Glomerular visceral epithelial cell (primary cell): ENCODE measurements at regions not wholly inside any gene's neighbourhood (a gene's known extent, or its start where the extent isn't known, plus 50 kb on each side); places are given as distances from the start of the nearest gene placed in this dataset.
A peak's percentile ranks its signal among the peaks of the same experiment; 100 is the strongest.
"Not testable (repeated sequence)": the region's sequence is repeated elsewhere in the genome, so short reads cannot be mapped to it uniquely, and the experiment has no call there.

Experiments
- DNase-seq: peaks from one replicate; pipeline ENCODE4 v3.0.0-alpha.2; 2016; ENCODE audit errors: extremely low spot score

- no peak for DNase-seq
Observed at GRCh38 chr3:194014756-194015155, 121.2 kb upstream of the HES1 start.

GRCh38 chr3:194019398-194020165 is 116.4 kb upstream of the HES1 start:
- DNase-seq: no peak

GRCh38 chr3:194022052-194022451 is 113.9 kb upstream of the HES1 start:
- no peak for DNase-seq

GRCh38 chr3:194022816-194023215 is 113.1 kb upstream of the HES1 start:
- DNase-seq: no peak

- no peak for DNase-seq
Observed at GRCh38 chr3:194023501-194024280, 112.3 kb upstream of the HES1 start.

GRCh38 chr3:194025119-194025518 is 110.8 kb upstream of the HES1 start:
- no peak for DNase-seq

- DNase-seq: no peak
Observed at GRCh38 chr3:194025951-194026350, 110.0 kb upstream of the HES1 start.

- DNase-seq: no peak
Observed at GRCh38 chr3:194028434-194029004, 107.4 kb upstream of the HES1 start.

- no peak for DNase-seq
Observed at GRCh38 chr3:194029846-194030245, 106.1 kb upstream of the HES1 start.

- peak; percentile 36 for DNase-seq
Observed at GRCh38 chr3:194030372-194030771, 105.6 kb upstream of the HES1 start.

GRCh38 chr3:194031349-194031748 is 104.6 kb upstream of the HES1 start:
- no peak for DNase-seq

GRCh38 chr3:194031867-194032635 is 103.9 kb upstream of the HES1 start:
- peak; percentile 81 for DNase-seq

GRCh38 chr3:194032828-194033435 is 103.0 kb upstream of the HES1 start:
- no peak for DNase-seq

- no peak for DNase-seq
Observed at GRCh38 chr3:194034346-194035336, 101.3 kb upstream of the HES1 start.

GRCh38 chr3:194035406-194036138 is 100.4 kb upstream of the HES1 start:
- DNase-seq: no peak

- no peak for DNase-seq
Observed at GRCh38 chr3:194036842-194037241, 99.1 kb upstream of the HES1 start.

- not testable (repeated sequence) for DNase-seq
Observed at GRCh38 chr3:194038346-194038745, 97.6 kb upstream of the HES1 start.

- DNase-seq: no peak
Observed at GRCh38 chr3:194038960-194039359, 97.0 kb upstream of the HES1 start.

- no peak for DNase-seq
Observed at GRCh38 chr3:194040516-194041273, 95.3 kb upstream of the HES1 start.
